GM18858 (cell line): ENCODE measurements at regions not wholly inside any gene's neighbourhood (a gene's known extent, or its start where the extent isn't known, plus 50 kb on each side); places are given as distances from the start of the nearest gene placed in this dataset.
"Not testable (repeated sequence)": the region's sequence is repeated elsewhere in the genome, so short reads cannot be mapped to it uniquely, and the experiment has no call there.

Experiments used
- ATAC-seq: cut with Tn5 transposase; IDR thresholded peaks from one replicate; pipeline ENCODE4 v1.9.1; 2021; ENCODE audit not compliant: unreplicated experiment

- ATAC-seq = no peak
These were observed 520.5 kb upstream of the NR3C2 start for GRCh38 chr4:148962539-148963290.

GRCh38 chr4:148961526-148961925 is 519.3 kb upstream of the NR3C2 start:
- ATAC-seq = no peak

GRCh38 chr4:148958317-148958716 is 516.1 kb upstream of the NR3C2 start:
- no peak for ATAC-seq

DNA sequence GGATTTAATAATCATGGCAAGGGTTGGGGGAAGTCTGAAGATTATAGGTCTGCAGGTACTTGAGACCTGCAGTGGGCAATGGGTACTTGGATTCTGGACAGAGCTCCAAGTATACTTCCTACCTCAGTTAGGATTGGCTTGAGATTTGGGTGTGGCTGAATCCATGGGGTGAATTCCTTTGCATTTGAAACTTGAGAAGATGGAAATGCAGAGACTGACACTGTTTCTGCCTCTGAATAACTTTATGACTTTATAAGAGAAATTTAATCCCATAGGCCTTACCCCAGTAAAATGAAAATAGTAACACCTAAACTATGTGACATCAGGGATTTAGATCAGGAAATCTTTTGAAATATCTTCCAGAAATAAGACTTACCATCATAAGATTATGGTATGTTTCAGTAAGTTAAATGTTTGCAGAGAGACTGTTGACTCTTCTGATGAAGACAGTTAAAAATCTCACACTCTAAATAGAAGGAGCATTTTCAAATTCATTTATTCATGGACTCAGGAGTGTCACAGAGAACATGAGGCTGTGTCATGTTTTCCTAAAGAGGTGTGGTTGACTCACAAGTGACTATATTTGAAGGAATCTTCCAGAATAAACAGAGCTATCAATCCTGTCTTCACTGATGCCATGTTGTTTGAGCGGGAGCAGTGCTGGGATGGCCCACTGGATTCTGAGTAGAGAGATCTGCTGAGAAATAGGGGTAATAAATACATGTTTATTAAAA is 513.5 kb upstream of the NR3C2 start:
- no peak for ATAC-seq

DNA sequence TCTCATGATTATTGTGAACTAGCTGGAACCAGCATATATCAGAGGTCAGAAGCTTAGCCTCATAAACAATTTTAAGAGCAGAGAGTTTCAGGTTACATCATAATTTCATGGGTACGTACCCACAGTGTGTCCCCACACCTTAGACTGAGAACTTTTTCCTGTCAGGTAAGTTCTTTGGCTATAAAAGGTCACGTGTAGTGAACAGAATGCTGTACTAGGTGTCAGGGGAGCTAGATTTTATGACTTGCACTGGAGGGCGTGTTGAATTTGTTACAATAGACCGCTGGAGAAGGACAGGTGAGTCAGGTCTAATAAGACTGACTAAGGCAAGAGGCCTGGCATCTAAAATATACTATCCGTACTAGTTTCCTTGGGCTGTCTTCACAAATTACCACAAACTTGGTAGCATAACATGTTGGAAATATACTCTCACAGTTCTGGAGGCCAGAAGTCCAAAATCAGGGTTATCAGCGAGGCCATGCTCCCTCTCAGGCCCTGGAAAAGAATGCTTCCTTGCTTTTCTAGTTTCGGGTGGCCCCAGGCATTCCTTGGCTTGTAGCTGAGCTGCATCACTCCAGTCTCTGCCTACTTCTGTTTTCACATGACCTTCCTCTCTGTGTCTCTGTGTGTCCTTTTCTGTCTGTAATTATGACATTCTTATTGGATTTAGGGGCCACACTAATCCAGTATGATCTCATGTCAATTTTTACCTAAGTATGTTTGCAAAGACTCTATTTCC is 512.0 kb upstream of the NR3C2 start:
- no peak for ATAC-seq

DNA sequence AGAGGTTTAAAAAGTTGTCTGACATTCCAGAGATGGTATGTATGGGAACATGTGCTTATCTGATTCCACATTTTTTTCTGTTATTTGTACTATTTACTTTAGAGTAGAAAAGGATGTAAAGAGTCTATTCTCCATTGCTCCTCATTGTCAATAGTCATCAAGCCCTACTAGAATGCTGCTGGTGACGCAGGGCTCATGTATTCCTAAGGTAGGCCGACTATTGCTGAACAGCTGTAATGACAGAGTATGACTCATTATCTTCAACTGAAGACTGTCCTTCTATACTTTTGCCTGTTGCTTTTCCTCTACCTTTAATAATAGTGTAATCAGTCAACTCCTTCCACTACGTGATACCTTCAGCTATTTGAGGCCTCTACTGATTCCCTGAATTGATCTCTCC is 509.1 kb upstream of the NR3C2 start:
- ATAC-seq = no peak

- ATAC-seq = no peak
These were observed 504.1 kb upstream of the NR3C2 start for GRCh38 chr4:148946271-148946670.

GRCh38 chr4:148944839-148945219 is 502.6 kb upstream of the NR3C2 start:
- no peak for ATAC-seq

DNA sequence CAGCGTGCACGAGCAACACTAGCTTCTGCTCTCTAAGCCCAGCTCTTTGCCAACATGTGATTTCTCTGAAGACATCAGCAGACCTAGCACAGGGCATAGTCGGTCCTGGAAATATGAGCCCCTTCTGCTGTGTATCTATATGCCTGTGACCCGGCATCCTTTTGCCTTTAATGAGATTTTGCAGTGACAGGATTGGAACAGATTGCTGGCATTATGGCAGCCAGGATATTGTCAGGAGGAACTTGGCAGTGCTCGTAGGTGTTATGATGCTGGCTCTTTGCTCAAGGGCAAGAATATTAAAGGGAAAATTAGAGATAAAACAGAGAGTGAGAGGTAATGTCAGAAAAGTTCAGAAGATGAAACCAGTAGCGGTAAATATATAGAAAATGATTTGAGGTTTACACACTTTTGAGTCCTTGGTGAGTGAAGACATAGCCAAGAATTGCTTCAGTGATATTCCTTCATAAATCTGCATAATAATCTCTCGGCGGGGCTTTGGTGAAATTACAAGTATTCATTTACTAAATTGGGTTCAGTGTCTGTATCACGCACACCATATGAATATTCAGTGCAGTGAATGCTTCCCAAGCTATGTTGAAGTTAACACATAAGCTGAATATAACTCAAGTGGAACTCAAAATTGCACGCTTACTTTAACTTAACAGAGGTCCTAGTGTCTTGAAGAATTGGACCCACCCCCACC is 502.1 kb upstream of the NR3C2 start:
- ATAC-seq = no peak

GRCh38 chr4:148934926-148935578 is 492.8 kb upstream of the NR3C2 start:
- ATAC-seq = no peak

- ATAC-seq = no peak
These were observed 484.4 kb upstream of the NR3C2 start for GRCh38 chr4:148926276-148927260.

- ATAC-seq = no peak
These were observed 481.7 kb upstream of the NR3C2 start for GRCh38 chr4:148923881-148924280.

- no peak for ATAC-seq
These were observed 480.3 kb upstream of the NR3C2 start for GRCh38 chr4:148922497-148922896.

DNA sequence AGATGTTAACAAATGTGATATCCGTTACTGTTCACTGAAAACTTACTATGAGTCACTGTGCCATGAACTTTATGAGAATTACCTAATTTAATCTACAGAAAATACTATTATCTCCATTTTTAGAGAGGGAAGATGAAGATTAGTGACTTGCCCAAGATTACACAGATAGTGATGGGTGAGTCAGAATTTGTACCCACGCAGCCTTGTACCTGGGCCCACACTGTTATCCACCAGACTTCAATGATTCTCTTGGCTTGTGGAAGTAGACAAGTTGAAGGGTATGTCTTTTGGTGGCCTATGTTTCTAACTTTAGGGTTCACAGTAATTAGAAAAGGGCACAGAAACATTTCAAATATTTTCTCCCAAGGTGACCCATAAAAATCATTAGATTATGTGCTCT is 472.5 kb upstream of the NR3C2 start:
- ATAC-seq = no peak

GRCh38 chr4:148914301-148914700 is 472.1 kb upstream of the NR3C2 start:
- no peak for ATAC-seq

GRCh38 chr4:148903388-148903787 is 461.2 kb upstream of the NR3C2 start:
- no peak for ATAC-seq

DNA sequence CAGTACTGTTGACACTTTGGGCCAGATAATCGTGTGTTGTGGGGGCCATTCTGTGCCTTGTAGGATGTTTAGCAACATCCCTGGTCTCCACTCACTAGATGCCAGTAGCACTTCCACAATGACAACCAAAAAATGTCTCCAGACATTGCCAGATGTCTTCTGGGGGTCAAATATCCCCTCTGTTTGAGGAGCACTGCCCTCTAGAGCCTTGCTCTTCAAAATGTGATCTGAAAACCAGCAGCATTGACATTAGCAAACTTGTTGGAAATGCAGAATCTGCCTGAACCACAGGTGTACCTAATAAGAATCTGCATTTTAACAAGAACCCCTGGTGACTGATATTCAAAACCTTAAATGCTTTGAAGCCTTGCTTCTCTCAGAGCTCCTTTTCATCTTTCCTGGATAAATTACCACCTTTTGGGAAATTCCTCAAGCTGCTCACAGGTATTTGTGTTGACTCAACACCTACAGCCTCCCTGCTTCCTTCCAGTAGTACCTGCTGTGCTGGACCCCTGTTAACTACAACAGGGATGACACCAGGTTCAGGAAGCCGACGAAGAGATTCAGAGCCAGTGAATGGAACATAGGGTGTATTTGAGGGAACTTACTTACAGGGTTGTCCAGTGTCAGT is 459.0 kb upstream of the NR3C2 start:
- ATAC-seq = no peak

- ATAC-seq = not testable (repeated sequence)
These were observed 455.9 kb upstream of the NR3C2 start for GRCh38 chr4:148898139-148898538.

DNA sequence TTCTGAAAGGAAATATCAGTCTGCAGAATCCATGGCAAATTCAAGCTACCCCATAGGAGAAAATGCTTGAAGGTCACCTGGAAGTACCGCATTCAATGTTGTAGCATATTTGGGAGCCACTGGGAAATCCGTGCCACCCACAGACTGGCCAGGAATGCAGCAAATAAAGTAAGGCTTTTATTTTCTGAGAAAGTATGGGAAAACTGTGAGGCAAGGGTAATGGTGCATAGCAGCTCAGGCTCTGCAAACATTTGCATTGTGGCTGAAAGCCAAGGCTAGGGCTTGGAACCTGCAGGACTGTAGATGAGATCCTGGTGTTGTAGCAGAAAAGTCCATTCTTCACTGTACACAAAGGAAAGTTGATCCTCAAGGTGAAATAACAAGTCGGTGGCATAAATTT is 450.9 kb upstream of the NR3C2 start:
- no peak for ATAC-seq
